ENCODE measurements at regions not wholly inside any gene's neighbourhood (a gene's known extent, or its start where the extent isn't known, plus 50 kb on each side); places are given as distances from the start of the nearest gene placed in this dataset.

DNA sequence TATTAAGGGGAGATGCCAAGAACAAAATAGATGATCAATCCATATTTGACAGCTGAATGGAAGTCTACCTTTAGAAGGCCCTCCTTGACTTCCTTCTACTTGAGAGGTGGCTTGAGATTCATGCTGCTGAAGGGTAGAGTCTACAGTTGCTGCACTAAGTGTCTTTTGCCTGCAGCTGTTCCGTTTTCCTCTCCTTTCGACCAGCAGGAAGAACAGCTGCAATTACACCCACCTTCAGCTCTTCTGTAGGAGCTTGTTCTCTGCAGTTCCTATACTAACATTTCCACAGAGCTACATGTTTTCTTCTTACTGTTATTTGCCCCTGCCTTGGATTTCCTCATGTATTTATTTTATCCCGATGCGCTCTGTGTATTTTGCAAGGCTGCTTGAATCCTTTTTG, 79.1 kb downstream of the ARRDC4 start:
- Histone ChIP-seq H3K4me1 (ENCODE audit: insufficient read depth, low read length) (no peaks in the 10 kb centered on the region), H3K4me2 (ENCODE audit: insufficient read depth, low read length) (no peak overlapping the region), H3K4me3 (ENCODE audit: insufficient read depth, low read length) (no peak overlapping the region), H2AFZ (ENCODE audit: low read length) (no peak overlapping the region), H3K36me3 (ENCODE audit: insufficient read depth, low read length) (no peaks in the 10 kb centered on the region), H3K27ac (ENCODE audit: low read depth, low read length) (no peak overlapping the region), H3K27me3 (ENCODE audit: insufficient read depth, low read length) (no peaks in the 10 kb centered on the region), H3K79me2 (ENCODE audit: insufficient read depth, low read length) (no peaks in the 10 kb centered on the region), H4K20me1 (ENCODE audit: insufficient read depth, low read length) (no peaks in the 10 kb centered on the region), H3K9me3 (ENCODE audit: low read depth, low read length) (peaks cover 6% of the 10 kb centered on the region)
- TF ChIP-seq CTCF (IDR thresholded peaks at IDR 0.05; ENCODE audit: extremely low read depth, low read depth, low read length) = no peak
- no peak for DNase-seq (ENCODE audit: insufficient read length, low spot score, missing footprints)

GRCh38 chr15:98040146-98040545, 79.6 kb downstream of the ARRDC4 start:
- Histone ChIP-seq H3K27me3 (ENCODE audit: insufficient read depth, low read length) (no peaks in the 10 kb centered on the region), H2AFZ (ENCODE audit: low read length) (no peak overlapping the region), H3K9me3 (ENCODE audit: low read depth, low read length) (peaks cover 6% of the 10 kb centered on the region), H3K4me3 (ENCODE audit: insufficient read depth, low read length) (no peak overlapping the region), H3K27ac (ENCODE audit: low read depth, low read length) (no peak overlapping the region), H3K36me3 (ENCODE audit: insufficient read depth, low read length) (no peaks in the 10 kb centered on the region), H3K79me2 (ENCODE audit: insufficient read depth, low read length) (no peaks in the 10 kb centered on the region), H3K4me1 (ENCODE audit: insufficient read depth, low read length) (no peaks in the 10 kb centered on the region), H3K4me2 (ENCODE audit: insufficient read depth, low read length) (no peak overlapping the region), H4K20me1 (ENCODE audit: insufficient read depth, low read length) (no peaks in the 10 kb centered on the region)
- DNase-seq (ENCODE audit: insufficient read length, low spot score, missing footprints) = no peak
- TF ChIP-seq CTCF (IDR thresholded peaks at IDR 0.05; ENCODE audit: extremely low read depth, low read depth, low read length) = no peak

- no peak for TF ChIP-seq CTCF (IDR thresholded peaks at IDR 0.05; ENCODE audit: extremely low read depth, low read depth, low read length)
Measured at GRCh38 chr15:98043160-98044014, 82.9 kb downstream of the ARRDC4 start.

DNA sequence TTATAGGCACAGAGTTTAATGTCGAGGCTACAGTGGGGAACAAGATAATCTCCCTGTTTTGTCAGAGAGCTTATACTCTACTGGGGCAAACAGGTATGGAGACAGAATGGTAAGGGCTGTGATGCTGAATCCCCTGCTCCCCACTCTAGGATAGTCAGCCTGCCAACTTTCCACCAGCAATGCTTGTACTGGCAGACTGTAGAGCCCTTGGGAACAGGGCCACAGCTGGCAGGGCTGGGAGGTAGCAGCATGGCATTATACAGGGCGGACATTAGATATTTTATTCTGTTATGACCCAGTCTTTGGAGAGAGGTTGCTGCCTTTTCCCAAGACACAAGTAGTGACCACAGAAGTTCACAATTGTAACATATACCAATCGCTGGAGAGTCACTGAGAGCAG, 91.2 kb downstream of the ARRDC4 start:
- H3K9me3 ChIP-seq (ENCODE audit: low read depth, low read length) = peaks cover 3% of the 10 kb centered on the region
- no peaks in the 10 kb centered on the region for H4K20me1 ChIP-seq (ENCODE audit: insufficient read depth, low read length)
- H3K4me2 ChIP-seq (ENCODE audit: insufficient read depth, low read length) = no peak overlapping the region
- no peak overlapping the region for H3K27ac ChIP-seq (ENCODE audit: low read depth, low read length)
- H3K27me3 ChIP-seq (ENCODE audit: insufficient read depth, low read length) = no peaks in the 10 kb centered on the region
- H3K79me2 ChIP-seq (ENCODE audit: insufficient read depth, low read length) = no peaks in the 10 kb centered on the region
- TF ChIP-seq CTCF (IDR thresholded peaks at IDR 0.05; ENCODE audit: extremely low read depth, low read depth, low read length) = no peak
- H3K36me3 ChIP-seq (ENCODE audit: insufficient read depth, low read length) = no peaks in the 10 kb centered on the region
- no peak overlapping the region for H3K4me3 ChIP-seq (ENCODE audit: insufficient read depth, low read length)
- H2AFZ ChIP-seq (ENCODE audit: low read length) = no peak overlapping the region
- no peaks in the 10 kb centered on the region for H3K4me1 ChIP-seq (ENCODE audit: insufficient read depth, low read length)
- no peak for DNase-seq (ENCODE audit: insufficient read length, low spot score, missing footprints)

More at GRCh38 chr15:98043160-98044014, 82.9 kb downstream of the ARRDC4 start:
- H3K4me1 ChIP-seq (ENCODE audit: insufficient read depth, low read length) = no peaks in the 10 kb centered on the region
- no peak overlapping the region for H3K4me2 ChIP-seq (ENCODE audit: insufficient read depth, low read length)
- no peaks in the 10 kb centered on the region for H4K20me1 ChIP-seq (ENCODE audit: insufficient read depth, low read length)
- H3K27me3 ChIP-seq (ENCODE audit: insufficient read depth, low read length) = no peaks in the 10 kb centered on the region
- no peaks in the 10 kb centered on the region for H3K79me2 ChIP-seq (ENCODE audit: insufficient read depth, low read length)
- H3K4me3 ChIP-seq (ENCODE audit: insufficient read depth, low read length) = no peak overlapping the region
- H2AFZ ChIP-seq (ENCODE audit: low read length) = no peak overlapping the region
- no peak overlapping the region for H3K27ac ChIP-seq (ENCODE audit: low read depth, low read length)
- no peaks in the 10 kb centered on the region for H3K36me3 ChIP-seq (ENCODE audit: insufficient read depth, low read length)
- DNase-seq (ENCODE audit: insufficient read length, low spot score, missing footprints) = no peak
- H3K9me3 ChIP-seq (ENCODE audit: low read depth, low read length) = peaks cover 4% of the 10 kb centered on the region

Measured in osteoblast (primary cell).